ENCODE measurements at regions not wholly inside any gene's neighbourhood (a gene's known extent, or its start where the extent isn't known, plus 50 kb on each side); places are given as distances from the start of the nearest gene placed in this dataset.

DNA sequence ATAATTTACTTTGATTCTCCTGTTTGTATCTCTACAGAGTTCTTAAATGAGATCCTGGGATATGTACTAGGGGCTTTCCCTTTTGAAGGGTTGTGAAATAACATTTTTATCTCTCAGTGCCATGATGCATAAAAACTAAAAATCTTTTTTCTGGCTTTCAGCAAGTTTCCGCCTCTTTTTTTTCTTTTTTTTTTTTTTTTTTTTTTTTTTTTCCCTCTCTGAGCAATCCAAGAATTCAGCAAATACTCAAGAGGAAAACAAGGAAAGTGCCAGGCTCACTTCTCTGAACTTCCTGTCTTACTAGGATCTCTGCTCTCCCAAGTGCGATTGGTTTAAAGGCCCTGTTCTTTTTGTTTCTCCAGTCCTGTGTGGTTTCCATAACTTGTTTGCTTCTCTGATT lies 79.9 kb downstream of the HYCC1 start:
- Histone ChIP-seq H3K4me2 (no peak overlapping the region), H3F3A (replicated peaks; ENCODE audit: low read depth) (no peaks in the 10 kb centered on the region), H3K36me3 (ENCODE audit: insufficient read depth) (no peaks in the 10 kb centered on the region), H3K27me3 (ENCODE audit: insufficient read depth) (no peaks in the 10 kb centered on the region), H3K4me3 (no peak overlapping the region), H4K20me1 (replicated peaks; ENCODE audit: insufficient read depth) (no peaks in the 10 kb centered on the region), H3K9me2 (ENCODE audit: insufficient read depth) (no peaks in the 10 kb centered on the region; the same call in 1 of the 2 replicates), H2AFZ (no peak overlapping the region), H3K27ac (ENCODE audit: low read depth) (peak overlapping the region; percentile 67; the same call in 1 of the 2 replicates), H3K4me1 (ENCODE audit: insufficient read depth) (peaks cover 32% of the 10 kb centered on the region), H3K79me2 (replicated peaks; ENCODE audit: insufficient read depth) (no peaks in the 10 kb centered on the region)
- peaks cover 8% of the 10 kb centered on the region; the same call in 2 of the 3 replicates for H3K36me3 Mint-ChIP-seq (ENCODE audit: low read depth)
- H3K9me3 Mint-ChIP-seq = peaks cover 11% of the 10 kb centered on the region; the same call in 2 of the 3 replicates
- ATAC-seq (no peak; the same call in 2 of the 3 replicates), DNase-seq (ENCODE audit: low spot score) (peak; percentile 34)
- TF ChIP-seq EZH2 (IDR thresholded peaks at IDR 0.05; ENCODE audit: low read depth, unreplicated experiment) = no peak
- no peak for TF ChIP-seq STAT1 (IDR thresholded peaks at IDR 0.05; ENCODE audit: unreplicated experiment)
- TF ChIP-seq, protein P1, sequence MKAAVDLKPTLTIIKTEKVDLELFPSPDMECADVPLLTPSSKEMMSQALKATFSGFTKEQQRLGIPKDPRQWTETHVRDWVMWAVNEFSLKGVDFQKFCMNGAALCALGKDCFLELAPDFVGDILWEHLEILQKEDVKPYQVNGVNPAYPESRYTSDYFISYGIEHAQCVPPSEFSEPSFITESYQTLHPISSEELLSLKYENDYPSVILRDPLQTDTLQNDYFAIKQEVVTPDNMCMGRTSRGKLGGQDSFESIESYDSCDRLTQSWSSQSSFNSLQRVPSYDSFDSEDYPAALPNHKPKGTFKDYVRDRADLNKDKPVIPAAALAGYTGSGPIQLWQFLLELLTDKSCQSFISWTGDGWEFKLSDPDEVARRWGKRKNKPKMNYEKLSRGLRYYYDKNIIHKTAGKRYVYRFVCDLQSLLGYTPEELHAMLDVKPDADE (IDR thresholded peaks at IDR 0.05) = no peak
- TF ChIP-seq, protein P2, sequence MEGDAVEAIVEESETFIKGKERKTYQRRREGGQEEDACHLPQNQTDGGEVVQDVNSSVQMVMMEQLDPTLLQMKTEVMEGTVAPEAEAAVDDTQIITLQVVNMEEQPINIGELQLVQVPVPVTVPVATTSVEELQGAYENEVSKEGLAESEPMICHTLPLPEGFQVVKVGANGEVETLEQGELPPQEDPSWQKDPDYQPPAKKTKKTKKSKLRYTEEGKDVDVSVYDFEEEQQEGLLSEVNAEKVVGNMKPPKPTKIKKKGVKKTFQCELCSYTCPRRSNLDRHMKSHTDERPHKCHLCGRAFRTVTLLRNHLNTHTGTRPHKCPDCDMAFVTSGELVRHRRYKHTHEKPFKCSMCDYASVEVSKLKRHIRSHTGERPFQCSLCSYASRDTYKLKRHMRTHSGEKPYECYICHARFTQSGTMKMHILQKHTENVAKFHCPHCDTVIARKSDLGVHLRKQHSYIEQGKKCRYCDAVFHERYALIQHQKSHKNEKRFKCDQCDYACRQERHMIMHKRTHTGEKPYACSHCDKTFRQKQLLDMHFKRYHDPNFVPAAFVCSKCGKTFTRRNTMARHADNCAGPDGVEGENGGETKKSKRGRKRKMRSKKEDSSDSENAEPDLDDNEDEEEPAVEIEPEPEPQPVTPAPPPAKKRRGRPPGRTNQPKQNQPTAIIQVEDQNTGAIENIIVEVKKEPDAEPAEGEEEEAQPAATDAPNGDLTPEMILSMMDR (conservative IDR thresholded peaks at IDR 0.05; ENCODE audit: low read depth in 2 of 2) = no peak
- TF ChIP-seq ZNF462 (CRISPR knock-in tag; IDR thresholded peaks at IDR 0.05) = no peak
- no peak for TF ChIP-seq JUNB (IDR thresholded peaks at IDR 0.05; ENCODE audit: unreplicated experiment)
- no peak for TF ChIP-seq ZNF114 (CRISPR knock-in tag; IDR thresholded peaks at IDR 0.05)
- TF ChIP-seq NANOG (IDR thresholded peaks at IDR 0.05; ENCODE audit: borderline replicate concordance) = no peak
- no peak for TF ChIP-seq CREB1 (CRISPR knock-in tag; IDR thresholded peaks at IDR 0.05; ENCODE audit: low read depth)
- no peak for TF ChIP-seq POLR2AphosphoS5 (IDR thresholded peaks at IDR 0.05; ENCODE audit: low read depth)
- TF ChIP-seq REST (IDR thresholded peaks at IDR 0.05; ENCODE audit: unreplicated experiment) = no peak
- no peak for TF ChIP-seq EZH2phosphoT487 (IDR thresholded peaks at IDR 0.05; ENCODE audit: unreplicated experiment)
- TF ChIP-seq ZNF331 (CRISPR knock-in tag; IDR thresholded peaks at IDR 0.05; ENCODE audit: low read depth) = no peak
- H3K27ac Mint-ChIP-seq = no peak overlapping the region
- peaks cover 22% of the 10 kb centered on the region for H3K4me1 Mint-ChIP-seq
- no peaks in the 10 kb centered on the region for H3K27me3 Mint-ChIP-seq (ENCODE audit: insufficient read depth, low read depth, poor library complexity)
- H3K4me3 Mint-ChIP-seq = no peak overlapping the region
